GM12878 (cell line): ENCODE measurements at regions not wholly inside any gene's neighbourhood (a gene's known extent, or its start where the extent isn't known, plus 50 kb on each side); places are given as distances from the start of the nearest gene placed in this dataset.

Experiments used
- ATAC-seq: fragments of 200-7000 bp; cut with Tn5 transposase; 3 replicates; pipeline ENCODE4 v1.9.1; 2020; ENCODE audit warnings: mild to moderate bottlenecking, moderate library complexity
- BruUV-seq: library from RNA; stranded (reverse); fragments of 400-500 nt; replicated peaks from 2 replicates; lab custom pipeline; 2021; lab: Mats Ljungman, UMichigan
- CTCF ChIA-PET: fragments of 300-600 bp; sonication (Branson Sonifier 250); formaldehyde crosslinking; extraction: SDS; loops from one replicate; lab custom pipeline; 2021; ENCODE audit warnings: inconsistent platforms; lab: Yijun Ruan, JAX
- POLR2A ChIA-PET: fragments of 350-600 bp; formaldehyde crosslinking; extraction: SDS; loops from one replicate; lab custom pipeline; 2021; ENCODE audit warnings: inconsistent platforms; lab: Charles Lee
- RAD21 ChIA-PET: fragments of 300-600 bp; sonication (Branson Sonifier 250); formaldehyde crosslinking; loops from one replicate; lab custom pipeline; 2023; ENCODE audit warnings: antibody characterized with exemption; ENCODE audit not compliant: unreplicated experiment; lab: Charles Lee
- SMC1A ChIA-PET: fragments of 300-600 bp; sonication (Branson Sonifier 250); formaldehyde crosslinking; loops from one replicate; lab custom pipeline; 2023; ENCODE audit not compliant: unreplicated experiment, uncharacterized antibody; lab: Charles Lee
- DNase-seq: peaks from one replicate; pipeline ENCODE4 v3.0.0-alpha.2; 2011; ENCODE audit warnings: low read depth, low spot score
- FAIRE-seq: peaks from 3 replicates; lab custom pipeline; 2011; peaks lifted over from hg19 to GRCh38; lab: Jason Lieb, UNC
- H2AFZ ChIP-seq: 2 replicates; pipeline ENCODE4 v1.6.0; 2011; ENCODE audit warnings: low read depth, low read length, control low read depth; ENCODE audit not compliant: control insufficient read depth
- H3K27ac ChIP-seq: 2 replicates; pipeline ENCODE4 v1.5.1; 2011; ENCODE audit warnings: control low read depth; ENCODE audit not compliant: control insufficient read depth, insufficient read depth
- H3K27me3 ChIP-seq, 2 experiments: replicated peaks in 1 of 2; 2 replicates each; pipeline versions ENCODE4 v1.6.0 to v1.6.1; 2011; ENCODE audit warnings: low read length in 1 of 2; ENCODE audit not compliant: control insufficient read depth in 2 of 2, insufficient read depth in 2 of 2
- H3K36me3 ChIP-seq, 2 experiments: 2 replicates each; pipeline ENCODE4 v1.5.1; 2011; ENCODE audit warnings: low read length in 1 of 2; ENCODE audit not compliant: control insufficient read depth in 2 of 2, insufficient read depth in 2 of 2
- H3K4me1 ChIP-seq: 2 replicates; pipeline ENCODE4 v1.6.1; 2011; ENCODE audit warnings: mild to moderate bottlenecking, low read length, moderate library complexity, mixed read lengths; ENCODE audit not compliant: control insufficient read depth, insufficient read depth
- H3K4me2 ChIP-seq: 2 replicates; pipeline ENCODE4 v1.6.0; 2011; ENCODE audit warnings: control low read depth; ENCODE audit not compliant: control insufficient read depth, insufficient read depth
- H3K4me3 ChIP-seq: fragments of 200-600 bp; sonication (generic); 2 replicates; pipeline ENCODE4 v1.5.1; 2016
- H3K79me2 ChIP-seq: 2 replicates; pipeline ENCODE4 v1.6.0; 2011; ENCODE audit warnings: low read length; ENCODE audit not compliant: control insufficient read depth, insufficient read depth
- H3K9ac ChIP-seq: 2 replicates; pipeline ENCODE4 v1.8.0; 2011; ENCODE audit warnings: low read length, control low read depth, mixed read lengths; ENCODE audit not compliant: control insufficient read depth, insufficient read depth
- H3K9me3 ChIP-seq: replicated peaks from 3 replicates; pipeline ENCODE4 v1.5.1; 2011; ENCODE audit warnings: mild to moderate bottlenecking, low read length; ENCODE audit not compliant: control insufficient read depth, insufficient read depth
- H4K20me1 ChIP-seq: 2 replicates; pipeline ENCODE4 v1.6.0; 2011; ENCODE audit not compliant: control insufficient read depth, insufficient read depth
- IRF4 ChIP-seq: IDR thresholded peaks from 2 replicates; pipeline ENCODE4 v1.6.1; 2011; ENCODE audit warnings: low read depth, low read length
- MXI1 ChIP-seq: fragments of 150-350 bp; IDR thresholded peaks from 2 replicates; pipeline ENCODE4 v1.6.1; 2011; ENCODE audit warnings: low read depth, mild to moderate bottlenecking, inconsistent platforms, low read length, improper control_type of control experiment
- MYC ChIP-seq: IDR thresholded peaks from 2 replicates; pipeline ENCODE4 v1.6.1; 2011; ENCODE audit warnings: mild to moderate bottlenecking, low read length, moderate library complexity, inconsistent platforms; ENCODE audit not compliant: insufficient read depth, insufficient replicate concordance, insufficient read length, severe bottlenecking
- POLR2A ChIP-seq: IDR thresholded peaks from 2 replicates; pipeline ENCODE4 v1.6.1; 2011; ENCODE audit warnings: low read depth, mild to moderate bottlenecking, low read length
- SUPT20H ChIP-seq: IDR thresholded peaks from 2 replicates; pipeline ENCODE4 v1.6.1; 2011; ENCODE audit warnings: low read depth, mild to moderate bottlenecking, low read length, moderate library complexity, borderline replicate concordance; ENCODE audit not compliant: control insufficient read depth
- ZNF217 ChIP-seq: fragments of 450-650 bp; IDR thresholded peaks from 2 replicates; pipeline ENCODE4 v1.6.1; 2017; ENCODE audit warnings: antibody characterized with exemption, mild to moderate bottlenecking
- WGBS: methylation state at CpG from one replicate; pipeline ENCODE4 v1.1.6; 2016; ENCODE audit warnings: low lambda C conversion rate; ENCODE audit not compliant: insufficient replicate concordance, insufficient coverage; ENCODE audit errors: missing lambda C conversion rate; 5-methylcytosine and 5-hydroxymethylcytosine counted together
- in situ Hi-C: fragments of 300-500 bp; cut with MboI; formaldehyde crosslinking; loops from 9 replicates; pipeline ENCODE4 v1.14.3; 2018; ENCODE audit warnings: mixed read lengths
- intact Hi-C: fragments of 100-400 bp; cut with micrococcal nuclease; formaldehyde crosslinking; loops from one replicate; pipeline ENCODE4 v1.14.2; 2022; ENCODE audit not compliant: unreplicated experiment
- TF ChIP-seq, protein P1 (sequence below): fragments of 450-650 bp; IDR thresholded peaks from 2 replicates; pipeline ENCODE4 v1.6.1; 2016; ENCODE audit warnings: mild to moderate bottlenecking
- TF ChIP-seq, protein P2 (sequence below): IDR thresholded peaks from 2 replicates; pipeline ENCODE4 v1.6.1; 2012; ENCODE audit warnings: low read length, inconsistent platforms
- TF ChIP-seq, protein P3 (sequence below): fragments of 450-650 bp; IDR thresholded peaks from 2 replicates; pipeline ENCODE4 v1.6.1; 2018; ENCODE audit warnings: mild to moderate bottlenecking, low read depth, moderate library complexity; ENCODE audit not compliant: partially characterized antibody

DNA sequence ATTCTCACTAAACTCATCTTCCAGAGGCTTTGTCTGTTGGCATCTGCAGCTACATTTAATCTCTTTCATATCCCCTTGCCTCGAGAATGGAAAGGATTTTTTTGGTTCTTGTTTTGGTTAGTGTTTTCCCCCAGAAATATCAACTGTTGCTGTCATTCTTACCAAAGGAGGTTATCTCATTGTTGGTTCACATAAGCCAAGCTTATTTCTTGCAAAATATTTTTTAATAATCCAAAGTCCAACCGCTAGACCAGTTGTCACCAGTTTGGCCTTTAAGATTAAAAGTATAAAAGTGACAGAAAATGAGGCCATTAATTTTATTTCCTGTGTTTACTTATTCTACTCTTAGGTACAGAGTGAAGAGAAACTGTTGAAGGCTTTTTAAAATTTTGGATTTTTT is 66.5 kb upstream of the PROX1 start:
- ChIA-PET RAD21 (no interaction called here), CTCF (no interaction called here), POLR2A (no interaction called here)
- in situ Hi-C loops: no loop called here
- Histone ChIP-seq H2AFZ (no peak overlapping the region), H3K27ac (no peak overlapping the region), H3K9me3 (no peaks in the 10 kb centered on the region), H3K4me3 (no peak overlapping the region), H4K20me1 (no peaks in the 10 kb centered on the region), H3K79me2 (no peaks in the 10 kb centered on the region), H3K27me3 (no peaks in the 10 kb centered on the region), H3K9ac (no peak overlapping the region)
- no peak for DNase-seq
- intact Hi-C loops: no loop called here
- BruUV-seq: no TSS peak
- TF ChIP-seq IRF4 (no peak), SUPT20H (no peak), ZNF217 (no peak), MXI1 (no peak), MYC (no peak), POLR2A (no peak)
- TF ChIP-seq, protein P1, sequence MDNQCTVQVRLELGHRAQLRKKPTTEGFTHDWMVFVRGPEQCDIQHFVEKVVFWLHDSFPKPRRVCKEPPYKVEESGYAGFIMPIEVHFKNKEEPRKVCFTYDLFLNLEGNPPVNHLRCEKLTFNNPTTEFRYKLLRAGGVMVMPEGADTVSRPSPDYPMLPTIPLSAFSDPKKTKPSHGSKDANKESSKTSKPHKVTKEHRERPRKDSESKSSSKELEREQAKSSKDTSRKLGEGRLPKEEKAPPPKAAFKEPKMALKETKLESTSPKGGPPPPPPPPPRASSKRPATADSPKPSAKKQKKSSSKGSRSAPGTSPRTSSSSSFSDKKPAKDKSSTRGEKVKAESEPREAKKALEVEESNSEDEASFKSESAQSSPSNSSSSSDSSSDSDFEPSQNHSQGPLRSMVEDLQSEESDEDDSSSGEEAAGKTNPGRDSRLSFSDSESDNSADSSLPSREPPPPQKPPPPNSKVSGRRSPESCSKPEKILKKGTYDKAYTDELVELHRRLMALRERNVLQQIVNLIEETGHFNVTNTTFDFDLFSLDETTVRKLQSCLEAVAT: no peak
- TF ChIP-seq, protein P2, sequence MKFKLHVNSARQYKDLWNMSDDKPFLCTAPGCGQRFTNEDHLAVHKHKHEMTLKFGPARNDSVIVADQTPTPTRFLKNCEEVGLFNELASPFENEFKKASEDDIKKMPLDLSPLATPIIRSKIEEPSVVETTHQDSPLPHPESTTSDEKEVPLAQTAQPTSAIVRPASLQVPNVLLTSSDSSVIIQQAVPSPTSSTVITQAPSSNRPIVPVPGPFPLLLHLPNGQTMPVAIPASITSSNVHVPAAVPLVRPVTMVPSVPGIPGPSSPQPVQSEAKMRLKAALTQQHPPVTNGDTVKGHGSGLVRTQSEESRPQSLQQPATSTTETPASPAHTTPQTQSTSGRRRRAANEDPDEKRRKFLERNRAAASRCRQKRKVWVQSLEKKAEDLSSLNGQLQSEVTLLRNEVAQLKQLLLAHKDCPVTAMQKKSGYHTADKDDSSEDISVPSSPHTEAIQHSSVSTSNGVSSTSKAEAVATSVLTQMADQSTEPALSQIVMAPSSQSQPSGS: no peak
- TF ChIP-seq, protein P3, sequence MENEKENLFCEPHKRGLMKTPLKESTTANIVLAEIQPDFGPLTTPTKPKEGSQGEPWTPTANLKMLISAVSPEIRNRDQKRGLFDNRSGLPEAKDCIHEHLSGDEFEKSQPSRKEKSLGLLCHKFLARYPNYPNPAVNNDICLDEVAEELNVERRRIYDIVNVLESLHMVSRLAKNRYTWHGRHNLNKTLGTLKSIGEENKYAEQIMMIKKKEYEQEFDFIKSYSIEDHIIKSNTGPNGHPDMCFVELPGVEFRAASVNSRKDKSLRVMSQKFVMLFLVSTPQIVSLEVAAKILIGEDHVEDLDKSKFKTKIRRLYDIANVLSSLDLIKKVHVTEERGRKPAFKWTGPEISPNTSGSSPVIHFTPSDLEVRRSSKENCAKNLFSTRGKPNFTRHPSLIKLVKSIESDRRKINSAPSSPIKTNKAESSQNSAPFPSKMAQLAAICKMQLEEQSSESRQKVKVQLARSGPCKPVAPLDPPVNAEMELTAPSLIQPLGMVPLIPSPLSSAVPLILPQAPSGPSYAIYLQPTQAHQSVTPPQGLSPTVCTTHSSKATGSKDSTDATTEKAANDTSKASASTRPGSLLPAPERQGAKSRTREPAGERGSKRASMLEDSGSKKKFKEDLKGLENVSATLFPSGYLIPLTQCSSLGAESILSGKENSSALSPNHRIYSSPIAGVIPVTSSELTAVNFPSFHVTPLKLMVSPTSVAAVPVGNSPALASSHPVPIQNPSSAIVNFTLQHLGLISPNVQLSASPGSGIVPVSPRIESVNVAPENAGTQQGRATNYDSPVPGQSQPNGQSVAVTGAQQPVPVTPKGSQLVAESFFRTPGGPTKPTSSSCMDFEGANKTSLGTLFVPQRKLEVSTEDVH: no peak
- TF ChIP-seq, all 136 proteins: peak for 0
- Histone ChIP-seq H3K4me1 (no peaks in the 10 kb centered on the region), H3K36me3 (no peaks in the 10 kb centered on the region), H3K4me2 (no peak overlapping the region)
- SMC1A ChIA-PET: no interaction called here
- no peak for ATAC-seq
- FAIRE-seq: no peak
- 19% methylated on average over 2 of the region's 2 CpGs for WGBS
